HepG2 (cell line): ENCODE measurements at regions not wholly inside any gene's neighbourhood (a gene's known extent, or its start where the extent isn't known, plus 50 kb on each side); places are given as distances from the start of the nearest gene placed in this dataset.

Experiments
- ATAC-seq: fragments of 200-7000 bp; cut with Tn5 transposase; 3 replicates; pipeline ENCODE4 v1.9.1; 2020; ENCODE audit warnings: mild to moderate bottlenecking, moderate library complexity
- BruUV-seq: library from RNA; stranded (reverse); fragments of 400-500 nt; replicated peaks from 2 replicates; lab custom pipeline; 2021; lab: Mats Ljungman, UMichigan
- CTCF ChIA-PET: fragments of 300-600 bp; formaldehyde crosslinking; extraction: SDS; loops from one replicate; lab custom pipeline; 2021; ENCODE audit warnings: low total read pairs, inconsistent platforms, low intra/inter-chr PET ratio; lab: Yijun Ruan, JAX
- POLR2A ChIA-PET: fragments of 350-600 bp; sonication (Branson Sonifier 250); formaldehyde crosslinking; loops from one replicate; lab custom pipeline; 2020; ENCODE audit warnings: antibody characterized with exemption, inconsistent platforms; lab: Yijun Ruan, JAX
- DNase-seq: peaks from one replicate; pipeline ENCODE4 v3.0.0-alpha.2; 2015; ENCODE audit warnings: low spot score
- FAIRE-seq: peaks from 3 replicates; lab custom pipeline; 2011; peaks lifted over from hg19 to GRCh38; lab: Jason Lieb, UNC
- H2AFZ ChIP-seq: one replicate; pipeline ENCODE4 v1.6.1; 2011; ENCODE audit warnings: low read length, inconsistent platforms
- H3K27ac ChIP-seq: fragments of 300-600 bp; 3 replicates; pipeline ENCODE4 v1.8.0; 2011; ENCODE audit warnings: mixed run types, mild to moderate bottlenecking, mixed read lengths, low read length, inconsistent platforms; ENCODE audit not compliant: insufficient read depth; ENCODE audit errors: extremely low read length
- H3K27me3 ChIP-seq, 2 experiments: fragments of 200-600 bp in 1 of 2; 2 replicates in 1 of 2; 3 replicates in 1 of 2; pipeline versions ENCODE4 v1.6.0 to v1.8.0; 2011; ENCODE audit warnings: low read length in 2 of 2, mild to moderate bottlenecking in 2 of 2, moderate library complexity in 2 of 2, inconsistent platforms in 1 of 2; ENCODE audit not compliant: insufficient read depth in 2 of 2, control insufficient read depth in 1 of 2
- H3K36me3 ChIP-seq, 2 experiments: fragments of 200-600 bp in 1 of 2; replicated peaks in 1 of 2; 2 replicates in 1 of 2; 3 replicates in 1 of 2; pipeline versions ENCODE4 v1.5.1 to v1.8.0; 2011; ENCODE audit warnings: low read length in 2 of 2, inconsistent platforms in 1 of 2; ENCODE audit not compliant: insufficient read depth in 2 of 2, control insufficient read depth in 1 of 2
- H3K4me1 ChIP-seq: 2 replicates; pipeline ENCODE4 v1.5.1; 2012; ENCODE audit warnings: low read length, inconsistent platforms; ENCODE audit not compliant: insufficient read depth
- H3K4me2 ChIP-seq: 2 replicates; pipeline ENCODE4 v1.6.0; 2011; ENCODE audit warnings: low read depth, low read length, inconsistent platforms
- H3K4me3 ChIP-seq, 3 experiments: fragments of 200-600 bp in 1 of 3; sonication (generic), shearing (Covaris generic) in 1 of 3; replicated peaks in 1 of 3; 2 replicates each; pipeline ENCODE4 v1.5.1; 2011 to 2016; ENCODE audit warnings: low read length in 3 of 3, inconsistent platforms in 2 of 3, low read depth in 2 of 3, mild to moderate bottlenecking in 2 of 3, control low read depth in 1 of 3, mixed read lengths in 1 of 3; ENCODE audit not compliant: insufficient read depth in 1 of 3
- H3K79me2 ChIP-seq: one replicate; pipeline ENCODE4 v1.6.1; 2011; ENCODE audit warnings: low read length, inconsistent platforms; ENCODE audit not compliant: insufficient read depth
- H3K9ac ChIP-seq: 2 replicates; pipeline ENCODE4 v1.6.0; 2011; ENCODE audit warnings: mild to moderate bottlenecking, low read depth, low read length, inconsistent platforms; ENCODE audit not compliant: insufficient read depth
- H3K9me3 ChIP-seq: 2 replicates; pipeline ENCODE4 v1.5.1; 2012; ENCODE audit warnings: mild to moderate bottlenecking, low read length
- H4K20me1 ChIP-seq: 2 replicates; pipeline ENCODE4 v1.6.0; 2011; ENCODE audit warnings: inconsistent platforms, mild to moderate bottlenecking, low read length, moderate library complexity; ENCODE audit not compliant: insufficient read depth
- SRSF4 ChIP-seq: fragments of 200-400 bp; formaldehyde crosslinking; IDR thresholded peaks from one replicate; pipeline ENCODE4 v1.6.1; 2018; ENCODE audit warnings: mild to moderate bottlenecking, low read depth, low read length, moderate library complexity; ENCODE audit not compliant: poor library complexity, severe bottlenecking
- TARDBP ChIP-seq: sonication (generic); formaldehyde crosslinking; IDR thresholded peaks from 2 replicates; pipeline ENCODE4 v1.8.0; 2022; ENCODE audit warnings: mild to moderate bottlenecking, missing genetic modification reagents
- TRAFD1 ChIP-seq: sonication (generic); formaldehyde crosslinking; IDR thresholded peaks from 2 replicates; pipeline ENCODE4 v1.5.1; 2020; ENCODE audit warnings: missing genetic modification reagents, mild to moderate bottlenecking, borderline replicate concordance
- ZNF30 ChIP-seq: sonication (generic); formaldehyde crosslinking; IDR thresholded peaks from 2 replicates; pipeline ENCODE4 v1.5.0; 2020; ENCODE audit warnings: mild to moderate bottlenecking, missing genetic modification reagents
- WGBS: methylation state at CpG from one replicate; pipeline ENCODE4 v1.1.6; 2017; ENCODE audit warnings: low lambda C conversion rate; 5-methylcytosine and 5-hydroxymethylcytosine counted together
- in situ Hi-C: cut with HindIII; loops from 2 replicates; pipeline ENCODE4 v1.10.0; 2017; ENCODE audit warnings: low pct_unique_long_range_greater_than_20kb; ENCODE audit not compliant: extremely low pct_ligation_motif_present
- intact Hi-C: fragments of 100-400 bp; cut with micrococcal nuclease; formaldehyde crosslinking; loops from one replicate; pipeline ENCODE4 v1.10.0; 2022; ENCODE audit not compliant: unreplicated experiment
- TF ChIP-seq, protein P1 (sequence below): sonication (generic); formaldehyde crosslinking; IDR thresholded peaks from 2 replicates; pipeline ENCODE4 v1.4.0; 2020; ENCODE audit warnings: missing genetic modification reagents

GRCh38 chr1:195278644-195279043, 1329.6 kb downstream of the KCNT2 start:
- POLR2A ChIA-PET, result no interaction called here
- FAIRE-seq, result no peak

More at GRCh38 chr1:195278644-195279043, 1329.6 kb downstream of the KCNT2 start:
- no peaks in the 10 kb centered on the region for H3K9me3 ChIP-seq
- no peaks in the 10 kb centered on the region for H3K4me1 ChIP-seq
- H3K36me3 ChIP-seq, result no peaks in the 10 kb centered on the region
- H3K27ac ChIP-seq, result no peak overlapping the region
- TF ChIP-seq TARDBP (CRISPR knock-in tag), result no peak
- TF ChIP-seq SRSF4, result no peak
- TF ChIP-seq ZNF30 (CRISPR knock-in tag), result no peak
- TF ChIP-seq, protein P1, sequence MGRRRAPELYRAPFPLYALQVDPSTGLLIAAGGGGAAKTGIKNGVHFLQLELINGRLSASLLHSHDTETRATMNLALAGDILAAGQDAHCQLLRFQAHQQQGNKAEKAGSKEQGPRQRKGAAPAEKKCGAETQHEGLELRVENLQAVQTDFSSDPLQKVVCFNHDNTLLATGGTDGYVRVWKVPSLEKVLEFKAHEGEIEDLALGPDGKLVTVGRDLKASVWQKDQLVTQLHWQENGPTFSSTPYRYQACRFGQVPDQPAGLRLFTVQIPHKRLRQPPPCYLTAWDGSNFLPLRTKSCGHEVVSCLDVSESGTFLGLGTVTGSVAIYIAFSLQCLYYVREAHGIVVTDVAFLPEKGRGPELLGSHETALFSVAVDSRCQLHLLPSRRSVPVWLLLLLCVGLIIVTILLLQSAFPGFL (CRISPR knock-in tag), result no peak
- TF ChIP-seq TRAFD1 (CRISPR knock-in tag), result no peak
- in situ Hi-C loops (no loop called here), intact Hi-C loops (no loop called here)
- H3K79me2 ChIP-seq, result no peaks in the 10 kb centered on the region
- DNase-seq (no peak), ATAC-seq (no peak)
- no peaks in the 10 kb centered on the region for H3K27me3 ChIP-seq
- 2% methylated on average over 1 of the region's 1 CpG for WGBS
- no peak overlapping the region for H2AFZ ChIP-seq
- BruUV-seq, result no TSS peak
- H3K4me3 ChIP-seq, result no peak overlapping the region
- no peak overlapping the region for H3K4me2 ChIP-seq
- CTCF ChIA-PET, result no interaction called here
- no peak overlapping the region for H3K9ac ChIP-seq
- H4K20me1 ChIP-seq, result no peaks in the 10 kb centered on the region
